ENCODE measurements at regions not wholly inside any gene's neighbourhood (a gene's known extent, or its start where the extent isn't known, plus 50 kb on each side); places are given as distances from the start of the nearest gene placed in this dataset.
"Not testable (repeated sequence)": the region's sequence is repeated elsewhere in the genome, so short reads cannot be mapped to it uniquely, and the experiment has no call there.

GRCh38 chr9:32886021-32886420, 102.7 kb downstream of the TMEM215 start:
- DNase-seq (ENCODE audit: low read depth) = no peak

GRCh38 chr9:32894485-32894884, 106.9 kb downstream of the APTX start:
- DNase-seq (ENCODE audit: low read depth) = not testable (repeated sequence)

- peak; percentile 1 for DNase-seq (ENCODE audit: low read depth)
These were observed 102.2 kb downstream of the APTX start for GRCh38 chr9:32899181-32899580.

- no peak for DNase-seq (ENCODE audit: low read depth)
These were observed 101.7 kb downstream of the APTX start for GRCh38 chr9:32899761-32900160.

GRCh38 chr9:32906213-32906612, 95.2 kb downstream of the APTX start:
- no peak for DNase-seq (ENCODE audit: low read depth)

GRCh38 chr9:32915802-32916201, 85.6 kb downstream of the APTX start:
- DNase-seq (ENCODE audit: low read depth) = no peak

- DNase-seq (ENCODE audit: low read depth) = no peak
These were observed 82.8 kb downstream of the APTX start for GRCh38 chr9:32918628-32919027.
